HL-60 (cell line): ENCODE measurements at regions not wholly inside any gene's neighbourhood (a gene's known extent, or its start where the extent isn't known, plus 50 kb on each side); places are given as distances from the start of the nearest gene placed in this dataset.

ENCODE experiments used
- DNase-seq, 2 experiments: peaks; one replicate each; pipeline ENCODE4 v3.0.0-alpha.2; 2010 to 2020; ENCODE audit warnings: low read depth in 1 of 2, low spot score in 1 of 2
- H3K27ac ChIP-seq: fragments of 250-450 bp; sonication (Bioruptor Pico); replicated peaks from 2 replicates; pipeline ENCODE4 v1.5.1; 2020; ENCODE audit warnings: mild to moderate bottlenecking, moderate library complexity
- H3K27me3 ChIP-seq: fragments of 250-450 bp; sonication (Bioruptor Pico); 2 replicates; pipeline ENCODE4 v1.5.1; 2021; ENCODE audit warnings: mild to moderate bottlenecking, moderate library complexity; ENCODE audit not compliant: insufficient read depth, poor library complexity, severe bottlenecking
- H3K4me3 ChIP-seq: replicated peaks from 2 replicates; pipeline ENCODE4 v1.5.1; 2011; ENCODE audit warnings: mild to moderate bottlenecking, control low read depth, low read length; ENCODE audit not compliant: insufficient read depth
- CTCF ChIP-seq: IDR thresholded peaks from one replicate; pipeline ENCODE4 v1.5.1; 2011; ENCODE audit warnings: low read length, control low read depth, inconsistent platforms; ENCODE audit not compliant: insufficient read depth
- GABPA ChIP-seq: IDR thresholded peaks from 2 replicates; pipeline ENCODE4 v1.6.1; 2012; ENCODE audit warnings: low read depth
- POLR2AphosphoS5 ChIP-seq: IDR thresholded peaks from 2 replicates; pipeline ENCODE4 v1.6.1; 2012; ENCODE audit warnings: low read depth
- SPI1 ChIP-seq: IDR thresholded peaks from 2 replicates; pipeline ENCODE4 v1.6.1; 2012; ENCODE audit warnings: low read depth, mild to moderate bottlenecking, borderline replicate concordance
- TF ChIP-seq, protein P1 (sequence below): IDR thresholded peaks from 2 replicates; pipeline ENCODE4 v1.6.1; 2012; ENCODE audit warnings: low read depth; ENCODE audit not compliant: insufficient replicate concordance

- Histone ChIP-seq H3K27ac (no peak overlapping the region), H3K27me3 (no peaks in the 10 kb centered on the region), H3K4me3 (no peak overlapping the region)
- no peak for DNase-seq
- TF ChIP-seq SPI1 (no peak), CTCF (no peak), GABPA (no peak), POLR2AphosphoS5 (no peak)
- TF ChIP-seq, protein P1, sequence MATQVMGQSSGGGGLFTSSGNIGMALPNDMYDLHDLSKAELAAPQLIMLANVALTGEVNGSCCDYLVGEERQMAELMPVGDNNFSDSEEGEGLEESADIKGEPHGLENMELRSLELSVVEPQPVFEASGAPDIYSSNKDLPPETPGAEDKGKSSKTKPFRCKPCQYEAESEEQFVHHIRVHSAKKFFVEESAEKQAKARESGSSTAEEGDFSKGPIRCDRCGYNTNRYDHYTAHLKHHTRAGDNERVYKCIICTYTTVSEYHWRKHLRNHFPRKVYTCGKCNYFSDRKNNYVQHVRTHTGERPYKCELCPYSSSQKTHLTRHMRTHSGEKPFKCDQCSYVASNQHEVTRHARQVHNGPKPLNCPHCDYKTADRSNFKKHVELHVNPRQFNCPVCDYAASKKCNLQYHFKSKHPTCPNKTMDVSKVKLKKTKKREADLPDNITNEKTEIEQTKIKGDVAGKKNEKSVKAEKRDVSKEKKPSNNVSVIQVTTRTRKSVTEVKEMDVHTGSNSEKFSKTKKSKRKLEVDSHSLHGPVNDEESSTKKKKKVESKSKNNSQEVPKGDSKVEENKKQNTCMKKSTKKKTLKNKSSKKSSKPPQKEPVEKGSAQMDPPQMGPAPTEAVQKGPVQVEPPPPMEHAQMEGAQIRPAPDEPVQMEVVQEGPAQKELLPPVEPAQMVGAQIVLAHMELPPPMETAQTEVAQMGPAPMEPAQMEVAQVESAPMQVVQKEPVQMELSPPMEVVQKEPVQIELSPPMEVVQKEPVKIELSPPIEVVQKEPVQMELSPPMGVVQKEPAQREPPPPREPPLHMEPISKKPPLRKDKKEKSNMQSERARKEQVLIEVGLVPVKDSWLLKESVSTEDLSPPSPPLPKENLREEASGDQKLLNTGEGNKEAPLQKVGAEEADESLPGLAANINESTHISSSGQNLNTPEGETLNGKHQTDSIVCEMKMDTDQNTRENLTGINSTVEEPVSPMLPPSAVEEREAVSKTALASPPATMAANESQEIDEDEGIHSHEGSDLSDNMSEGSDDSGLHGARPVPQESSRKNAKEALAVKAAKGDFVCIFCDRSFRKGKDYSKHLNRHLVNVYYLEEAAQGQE, result no peak
These were observed 61.8 kb upstream of the ACO1 start for GRCh38 chr9:32322622-32323021.

DNA sequence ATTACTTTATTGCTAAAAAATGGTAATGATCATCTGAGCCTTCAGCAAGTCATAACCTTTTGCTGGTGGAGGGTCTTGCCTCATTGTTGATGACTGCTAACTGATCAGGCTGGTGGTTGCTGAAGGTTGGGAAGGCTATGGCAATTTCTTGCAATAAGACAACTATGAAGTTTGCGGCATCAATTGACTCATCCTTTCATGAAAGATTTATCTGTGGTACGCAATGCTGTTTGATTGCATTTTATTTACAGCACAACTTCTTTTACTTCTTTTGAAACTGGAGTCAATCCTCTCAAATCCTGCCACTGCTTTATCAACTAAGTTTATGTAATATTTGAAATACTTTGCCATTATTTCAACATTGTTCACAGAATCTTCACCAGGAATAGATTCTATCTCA, 58.3 kb upstream of the ACO1 start:
- Histone ChIP-seq H3K27me3 (no peaks in the 10 kb centered on the region), H3K27ac (no peak overlapping the region), H3K4me3 (no peak overlapping the region)
- no peak for DNase-seq
- TF ChIP-seq CTCF (no peak), SPI1 (no peak)
- TF ChIP-seq, protein P1, result no peak

DNA sequence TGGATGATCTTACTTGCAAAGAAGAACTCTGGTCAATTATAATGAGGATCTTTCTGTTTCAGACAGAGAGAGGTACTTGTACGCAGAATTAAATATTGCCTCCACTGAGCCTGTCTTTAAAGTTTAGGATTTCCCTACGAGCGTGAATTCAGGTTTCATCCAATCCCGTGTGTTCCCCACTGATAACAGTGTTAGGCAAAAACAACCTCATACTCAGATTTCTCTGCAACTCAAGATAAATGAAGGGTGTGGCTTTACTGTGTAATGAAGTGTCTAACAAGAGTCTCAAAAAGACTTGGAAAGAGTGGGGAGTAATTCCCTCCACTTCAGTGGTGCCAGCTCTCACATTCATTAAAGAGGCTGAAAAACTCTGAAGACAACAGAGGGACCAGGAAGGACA, 53.2 kb upstream of the ACO1 start:
- DNase-seq, result no peak
- Histone ChIP-seq H3K27ac (no peak overlapping the region), H3K4me3 (no peak overlapping the region), H3K27me3 (no peaks in the 10 kb centered on the region)
- TF ChIP-seq SPI1 (no peak), GABPA (no peak), POLR2AphosphoS5 (no peak), CTCF (no peak)
- TF ChIP-seq, protein P1, result no peak
